Endodermal cell (in vitro differentiated cells): ENCODE measurements at regions not wholly inside any gene's neighbourhood (a gene's known extent, or its start where the extent isn't known, plus 50 kb on each side); places are given as distances from the start of the nearest gene placed in this dataset.
"Not testable (repeated sequence)": the region's sequence is repeated elsewhere in the genome, so short reads cannot be mapped to it uniquely, and the experiment has no call there.

ENCODE experiments used
- DNase-seq: peaks from one replicate; pipeline ENCODE4 v3.0.0-alpha.2; 2017
- H3K27ac ChIP-seq: 2 replicates; pipeline ENCODE4 v1.5.1; 2013; ENCODE audit warnings: mild to moderate bottlenecking, low read depth, low read length, moderate library complexity
- H3K27me3 ChIP-seq: 2 replicates; pipeline ENCODE4 v1.6.1; 2013; ENCODE audit warnings: mild to moderate bottlenecking, low read length, moderate library complexity; ENCODE audit not compliant: insufficient read depth, control insufficient read depth, poor library complexity, severe bottlenecking
- H3K36me3 ChIP-seq: 2 replicates; pipeline ENCODE4 v1.7.0; 2013; ENCODE audit warnings: mild to moderate bottlenecking, low read length, moderate library complexity; ENCODE audit not compliant: control insufficient read depth, insufficient read depth
- H3K4me1 ChIP-seq: one replicate; pipeline ENCODE4 v1.7.0; 2013; ENCODE audit warnings: low read length; ENCODE audit not compliant: control insufficient read depth, insufficient read depth
- H3K4me3 ChIP-seq: 2 replicates; pipeline ENCODE4 v1.5.1; 2013; ENCODE audit warnings: mild to moderate bottlenecking, low read length, moderate library complexity
- H3K9ac ChIP-seq: 2 replicates; pipeline ENCODE4 v1.6.1; 2013; ENCODE audit warnings: mild to moderate bottlenecking, low read length, moderate library complexity; ENCODE audit not compliant: poor library complexity, severe bottlenecking; ENCODE audit errors: extremely low read depth
- H3K9me3 ChIP-seq: 2 replicates; pipeline ENCODE4 v1.6.1; 2013; ENCODE audit warnings: mild to moderate bottlenecking, low read length, moderate library complexity; ENCODE audit not compliant: control insufficient read depth
- H3K27ac Mint-ChIP-seq: 2 replicates; pipeline ENCODE4 v1.8.0; 2020; ENCODE audit warnings: mixed read lengths
- H3K27me3 Mint-ChIP-seq: 2 replicates; pipeline ENCODE4 v1.8.0; 2021; ENCODE audit warnings: mild to moderate bottlenecking, mixed read lengths; ENCODE audit not compliant: insufficient read depth
- H3K36me3 Mint-ChIP-seq: 2 replicates; pipeline ENCODE4 v1.8.0; 2020; ENCODE audit warnings: low read depth, mixed read lengths
- H3K4me1 Mint-ChIP-seq: 2 replicates; pipeline ENCODE4 v1.8.0; 2020; ENCODE audit warnings: mixed read lengths
- H3K4me3 Mint-ChIP-seq: 2 replicates; pipeline ENCODE4 v1.8.0; 2020; ENCODE audit warnings: mild to moderate bottlenecking, moderate library complexity, mixed read lengths
- H3K9me3 Mint-ChIP-seq: 2 replicates; pipeline ENCODE4 v1.8.0; 2020; ENCODE audit warnings: mild to moderate bottlenecking, mixed read lengths
- CTCF ChIP-seq: fragments of 200-600 bp; sonication (generic); conservative IDR thresholded peaks from 2 replicates; pipeline ENCODE4 v1.5.0; 2021; ENCODE audit warnings: antibody characterized with exemption, mild to moderate bottlenecking
- WGBS, 2 experiments: methylation state at CpG; one replicate each; pipeline versions ENCODE4 v1.1.5 to v1.1.7; 2013; ENCODE audit warnings: missing lambda C conversion rate in 2 of 2, mixed read lengths in 1 of 2; ENCODE audit not compliant: insufficient coverage in 1 of 2, insufficient read length in 1 of 2; 5-methylcytosine and 5-hydroxymethylcytosine counted together

GRCh38 chr1:226461087-226461486 lies 53.2 kb upstream of the PARP1 start:
- H3K9me3 ChIP-seq = peaks cover 24% of the 10 kb centered on the region
- no peak overlapping the region for H3K27ac ChIP-seq
- 94% methylated on average over 4 of the region's 4 CpGs for WGBS, 2 experiments
- DNase-seq = no peak
- H3K9ac ChIP-seq = no peak overlapping the region
- H3K9me3 Mint-ChIP-seq = peaks cover 41% of the 10 kb centered on the region
- H3K27me3 ChIP-seq = no peaks in the 10 kb centered on the region
- no peaks in the 10 kb centered on the region for H3K4me1 ChIP-seq
- peaks cover 4% of the 10 kb centered on the region for H3K4me1 Mint-ChIP-seq
- H3K36me3 Mint-ChIP-seq = peaks cover 5% of the 10 kb centered on the region
- H3K4me3 Mint-ChIP-seq = no peak overlapping the region
- no peak overlapping the region for H3K27ac Mint-ChIP-seq
- TF ChIP-seq CTCF = no peak
- H3K4me3 ChIP-seq = no peak overlapping the region
- peaks cover 13% of the 10 kb centered on the region for H3K27me3 Mint-ChIP-seq
- no peaks in the 10 kb centered on the region for H3K36me3 ChIP-seq

GRCh38 chr1:226463925-226464586 lies 56.2 kb upstream of the PARP1 start:
- Mint-ChIP-seq H3K27me3 (peaks cover 16% of the 10 kb centered on the region), H3K4me3 (no peak overlapping the region), H3K27ac (no peak overlapping the region), H3K36me3 (peaks cover 5% of the 10 kb centered on the region), H3K9me3 (peaks cover 38% of the 10 kb centered on the region), H3K4me1 (no peaks in the 10 kb centered on the region)
- no peak for DNase-seq
- no peak for TF ChIP-seq CTCF
- no peaks in the 10 kb centered on the region for H3K4me1 ChIP-seq
- H3K4me3 ChIP-seq = no peak overlapping the region
- 93 to 94% methylated on average over 22 to 25 of the region's 25 CpGs for WGBS, 2 experiments
- H3K27ac ChIP-seq = no peak overlapping the region
- peaks cover 24% of the 10 kb centered on the region for H3K9me3 ChIP-seq
- H3K9ac ChIP-seq = no peak overlapping the region
- H3K27me3 ChIP-seq = no peaks in the 10 kb centered on the region
- no peaks in the 10 kb centered on the region for H3K36me3 ChIP-seq

GRCh38 chr1:226464587-226464971 lies 56.7 kb upstream of the PARP1 start:
- Mint-ChIP-seq H3K9me3 (peaks cover 38% of the 10 kb centered on the region), H3K27me3 (peaks cover 16% of the 10 kb centered on the region)
- H3K4me3 ChIP-seq, DNase-seq, H3K4me1 ChIP-seq, H3K27ac ChIP-seq, H3K36me3 ChIP-seq, H3K4me3 Mint-ChIP-seq, H3K27ac Mint-ChIP-seq, H3K27me3 ChIP-seq, H3K9ac ChIP-seq, H3K36me3 Mint-ChIP-seq, H3K4me1 Mint-ChIP-seq: not testable (repeated sequence)
- H3K9me3 ChIP-seq = peaks cover 24% of the 10 kb centered on the region
- 90 to 99% methylated on average over 1 to 2 of the region's 2 CpGs for WGBS, 2 experiments

- no peak for DNase-seq
- 96 to 97% methylated on average over 4 to 5 of the region's 5 CpGs for WGBS, 2 experiments
- H3K9ac ChIP-seq = no peak overlapping the region
- Mint-ChIP-seq H3K27me3 (peaks cover 14% of the 10 kb centered on the region), H3K9me3 (peaks cover 38% of the 10 kb centered on the region), H3K4me3 (no peak overlapping the region), H3K36me3 (peaks cover 5% of the 10 kb centered on the region), H3K27ac (no peak overlapping the region), H3K4me1 (no peaks in the 10 kb centered on the region)
- no peak for TF ChIP-seq CTCF
- H3K4me1 ChIP-seq = no peaks in the 10 kb centered on the region
- peaks cover 24% of the 10 kb centered on the region for H3K9me3 ChIP-seq
- H3K36me3 ChIP-seq = no peaks in the 10 kb centered on the region
- no peak overlapping the region for H3K27ac ChIP-seq
- H3K27me3 ChIP-seq = no peaks in the 10 kb centered on the region
- no peak overlapping the region for H3K4me3 ChIP-seq
Measured at GRCh38 chr1:226466296-226466695, 58.4 kb upstream of the PARP1 start.
